ENCODE measurements at regions not wholly inside any gene's neighbourhood (a gene's known extent, or its start where the extent isn't known, plus 50 kb on each side); places are given as distances from the start of the nearest gene placed in this dataset.
"Not testable (repeated sequence)": the region's sequence is repeated elsewhere in the genome, so short reads cannot be mapped to it uniquely, and the experiment has no call there.

DNA sequence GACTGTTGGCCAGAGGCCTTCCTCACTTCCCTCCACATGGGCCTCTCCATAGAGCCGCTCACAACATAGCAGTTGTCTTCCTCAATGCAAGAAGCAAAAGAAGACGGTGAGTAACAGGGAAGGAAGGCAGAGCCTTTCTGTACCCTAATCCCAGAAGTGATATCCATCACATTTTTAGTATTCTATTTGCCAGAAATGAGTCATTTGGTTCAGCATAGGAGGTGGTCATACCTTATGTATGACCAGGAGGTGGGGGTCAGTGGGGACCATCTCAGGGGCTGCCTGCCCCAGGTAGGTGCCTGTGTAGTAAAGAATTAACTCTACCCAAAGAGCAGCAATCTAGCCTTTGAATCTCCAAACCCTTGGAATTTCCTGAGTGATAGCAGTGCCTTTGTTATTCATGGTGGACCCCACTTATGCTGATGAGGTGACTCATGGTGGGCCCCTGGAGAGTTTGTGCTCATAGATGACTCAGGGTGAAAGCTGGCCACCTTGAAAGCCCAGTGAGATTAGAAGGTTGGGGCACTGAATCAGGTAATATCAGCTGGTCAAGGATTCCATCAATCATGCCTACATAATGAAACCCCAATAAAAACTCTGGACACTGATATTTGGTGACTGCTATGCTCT lies 323.9 kb upstream of the IGF1R start:
- no peak for ATAC-seq (replicated peaks)
- no peak overlapping the region for H3K4me3 Mint-ChIP-seq
- no peak overlapping the region for H3K27ac Mint-ChIP-seq
- H3K4me1 Mint-ChIP-seq (ENCODE audit: low read depth in 2 of 2) = no peaks in the 10 kb centered on the region
- H3K27me3 Mint-ChIP-seq = no peaks in the 10 kb centered on the region
- H3K9me3 Mint-ChIP-seq = no peaks in the 10 kb centered on the region
- H3K36me3 Mint-ChIP-seq (ENCODE audit: insufficient read depth) = no peaks in the 10 kb centered on the region
- no peak for DNase-seq

DNA sequence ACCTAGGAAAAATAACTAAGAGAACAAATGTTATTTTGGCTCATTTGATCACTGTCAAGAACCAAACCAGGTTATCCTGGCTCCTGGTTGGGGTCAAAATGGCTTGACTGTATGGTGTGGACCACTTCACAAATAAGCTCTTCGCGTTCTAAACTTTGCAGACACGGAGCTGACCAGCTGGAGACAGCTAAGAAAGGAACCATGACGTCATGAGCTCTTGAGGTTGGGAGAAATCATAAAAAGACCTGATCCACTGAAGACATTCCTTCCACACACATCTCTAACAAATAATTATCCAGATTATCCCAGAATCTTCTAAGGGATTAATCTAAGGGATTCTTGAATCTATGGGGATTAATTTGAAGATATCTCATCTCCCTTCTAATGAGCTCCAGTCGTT lies 321.5 kb upstream of the IGF1R start:
- Mint-ChIP-seq H3K4me1 (ENCODE audit: low read depth in 2 of 2) (no peaks in the 10 kb centered on the region), H3K27me3 (peaks cover 0 to 6% of the 10 kb centered on the region in 2 donors), H3K36me3 (ENCODE audit: insufficient read depth) (no peaks in the 10 kb centered on the region), H3K27ac (no peak overlapping the region), H3K9me3 (no peaks in the 10 kb centered on the region), H3K4me3 (no peak overlapping the region)
- DNase-seq (no peak), ATAC-seq (replicated peaks) (no peak)

DNA sequence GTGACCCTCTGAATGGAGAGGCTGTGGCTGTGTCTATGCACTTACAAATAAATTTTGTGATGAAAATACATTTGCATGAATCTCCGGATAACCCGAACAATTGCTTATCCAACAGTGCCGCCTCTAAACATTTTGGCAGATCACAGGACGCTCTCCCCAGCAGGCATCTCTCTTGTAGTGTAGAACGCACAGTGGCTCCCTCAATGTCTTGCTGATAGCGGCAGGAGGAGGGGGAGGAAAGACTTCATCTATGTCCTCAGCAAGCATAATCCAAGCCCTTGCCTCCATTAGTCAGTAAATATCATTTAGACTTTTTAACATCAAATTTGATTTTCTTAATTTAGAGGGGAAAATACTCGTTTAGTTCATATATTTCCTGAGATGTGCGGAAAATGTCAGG lies 318.1 kb upstream of the IGF1R start:
- Mint-ChIP-seq H3K27ac (no peak overlapping the region), H3K4me1 (ENCODE audit: low read depth in 2 of 2) (no peaks in the 10 kb centered on the region), H3K9me3 (peaks cover 5 to 8% of the 10 kb centered on the region in 2 donors), H3K27me3 (peaks cover 4 to 16% of the 10 kb centered on the region in 2 donors), H3K36me3 (ENCODE audit: insufficient read depth) (no peaks in the 10 kb centered on the region), H3K4me3 (no peak overlapping the region)
- DNase-seq (no peak), ATAC-seq (replicated peaks) (no peak)

DNA sequence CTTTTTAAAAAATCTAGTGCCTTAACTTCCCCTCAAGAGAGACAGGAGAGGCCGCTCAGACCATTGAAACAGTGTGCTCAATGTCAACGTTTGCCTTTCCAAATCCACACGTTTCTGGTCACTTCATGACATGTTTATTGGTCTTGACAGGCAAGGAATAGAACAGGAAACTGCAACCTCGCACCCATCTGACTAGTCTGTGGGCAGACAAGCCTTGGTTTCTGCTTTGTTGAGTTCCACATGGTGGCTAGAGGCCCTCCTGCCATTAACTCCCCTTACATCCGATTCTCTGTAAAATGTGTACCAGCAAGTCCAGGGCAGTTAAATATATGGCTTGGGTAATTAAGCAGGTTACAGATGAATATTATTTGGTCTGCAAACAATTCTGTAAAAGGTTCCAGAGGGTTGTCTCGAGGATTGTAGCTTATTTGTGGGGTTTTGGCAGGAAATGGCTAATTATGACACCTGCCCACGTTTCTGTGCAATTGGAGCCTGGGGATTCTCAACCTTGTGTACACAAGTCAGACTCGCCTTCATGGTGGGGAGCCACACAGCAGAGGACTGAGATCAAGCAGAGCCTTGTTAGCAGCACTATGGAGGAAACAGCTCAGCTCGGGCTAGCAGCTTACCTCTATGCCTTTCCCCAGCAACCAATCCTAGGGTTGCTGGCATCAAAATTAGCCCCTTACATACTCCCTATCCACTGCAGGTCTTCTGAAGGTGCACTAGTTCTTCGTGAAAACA lies 317.5 kb upstream of the IGF1R start:
- peaks cover 7 to 8% of the 10 kb centered on the region in 2 donors for H3K9me3 Mint-ChIP-seq
- DNase-seq = no peak
- H3K4me3 Mint-ChIP-seq = no peak overlapping the region
- H3K4me1 Mint-ChIP-seq (ENCODE audit: low read depth in 2 of 2) = no peaks in the 10 kb centered on the region
- H3K36me3 Mint-ChIP-seq (ENCODE audit: insufficient read depth) = no peaks in the 10 kb centered on the region
- no peak for ATAC-seq (replicated peaks)
- H3K27ac Mint-ChIP-seq = no peak overlapping the region
- H3K27me3 Mint-ChIP-seq = peaks cover 4 to 16% of the 10 kb centered on the region in 2 donors

DNA sequence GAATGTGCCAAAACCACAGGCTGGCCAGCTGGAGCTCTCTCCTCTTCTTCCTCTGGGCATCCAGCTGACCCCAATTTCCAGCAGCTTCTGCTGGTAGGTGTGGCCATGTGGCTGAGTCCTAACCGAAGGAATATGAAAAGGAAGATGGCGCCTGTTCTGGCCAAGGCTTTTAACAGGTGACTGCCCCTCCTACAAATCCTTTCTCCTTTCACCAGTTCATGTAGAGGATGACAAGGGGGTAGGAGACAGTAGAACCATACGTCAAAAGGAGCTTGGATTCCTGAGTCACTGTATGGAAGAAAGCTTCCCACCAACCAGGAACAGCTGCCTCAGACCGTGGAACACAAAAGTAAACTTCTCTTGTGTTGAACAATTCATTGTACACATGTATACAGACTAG lies 316.7 kb upstream of the IGF1R start:
- Mint-ChIP-seq H3K27me3 (peaks cover 4 to 16% of the 10 kb centered on the region in 2 donors), H3K9me3 (peaks cover 7 to 8% of the 10 kb centered on the region in 2 donors), H3K27ac (no peak overlapping the region), H3K4me3 (no peak overlapping the region), H3K36me3 (ENCODE audit: insufficient read depth) (no peaks in the 10 kb centered on the region), H3K4me1 (ENCODE audit: low read depth in 2 of 2) (no peaks in the 10 kb centered on the region)
- ATAC-seq (replicated peaks) (no peak), DNase-seq (no peak)

DNA sequence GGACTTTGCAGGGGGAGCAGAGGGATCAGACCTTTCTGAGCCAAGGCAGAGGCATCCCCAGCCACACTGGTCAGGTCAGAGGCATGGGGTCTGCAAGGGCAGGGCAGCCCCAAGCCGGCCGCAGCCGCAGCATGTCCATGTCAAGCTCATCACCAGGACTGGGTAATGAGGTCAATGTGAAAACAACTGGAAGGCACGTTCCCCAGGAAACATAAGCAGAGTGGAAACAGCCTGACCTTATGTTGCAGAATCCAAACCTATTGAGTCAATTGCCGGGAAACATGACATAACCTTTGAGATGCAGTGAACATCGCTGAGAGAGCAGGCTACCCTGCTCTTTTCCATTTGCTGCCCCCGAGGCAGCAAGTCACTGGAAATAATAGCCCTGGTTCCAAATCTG lies 315.1 kb upstream of the IGF1R start:
- Mint-ChIP-seq H3K27me3 (peaks cover 4 to 16% of the 10 kb centered on the region in 2 donors), H3K4me3 (no peak overlapping the region), H3K9me3 (peaks cover 7 to 8% of the 10 kb centered on the region in 2 donors)

DNA sequence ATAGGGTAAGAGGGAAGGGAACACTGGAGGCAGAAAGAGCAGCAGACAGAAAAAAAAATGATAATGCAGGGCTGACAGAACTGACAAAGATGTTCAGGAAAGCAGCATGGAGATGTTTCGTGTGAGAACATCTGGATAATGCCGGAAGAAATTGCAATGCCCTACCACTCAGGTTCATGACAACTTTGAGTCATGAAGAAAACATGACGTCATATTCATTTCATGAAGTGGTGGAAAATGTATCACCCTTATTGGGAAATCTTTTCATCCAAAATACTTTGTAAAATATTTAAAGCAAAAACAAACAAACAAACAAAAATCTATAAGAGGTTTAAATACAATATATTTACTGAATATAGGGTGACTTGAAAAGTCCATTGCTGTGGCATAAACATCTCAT lies 305.4 kb upstream of the IGF1R start:
- peaks cover 0 to 8% of the 10 kb centered on the region in 2 donors for H3K27me3 Mint-ChIP-seq
- no peak overlapping the region for H3K27ac Mint-ChIP-seq
- peaks cover 0 to 3% of the 10 kb centered on the region in 2 donors for H3K9me3 Mint-ChIP-seq
- H3K4me1 Mint-ChIP-seq (ENCODE audit: low read depth in 2 of 2) = no peaks in the 10 kb centered on the region
- H3K36me3 Mint-ChIP-seq (ENCODE audit: insufficient read depth) = no peaks in the 10 kb centered on the region
- ATAC-seq (replicated peaks) = no peak
- H3K4me3 Mint-ChIP-seq = no peak overlapping the region
- DNase-seq = no peak

More for the DNA sequence above, 315.1 kb upstream of the IGF1R start:
- H3K4me1 Mint-ChIP-seq (ENCODE audit: low read depth in 2 of 2) = no peaks in the 10 kb centered on the region
- DNase-seq (no peak), ATAC-seq (replicated peaks) (no peak)
- H3K27ac Mint-ChIP-seq = no peak overlapping the region
- no peaks in the 10 kb centered on the region for H3K36me3 Mint-ChIP-seq (ENCODE audit: insufficient read depth)

DNA sequence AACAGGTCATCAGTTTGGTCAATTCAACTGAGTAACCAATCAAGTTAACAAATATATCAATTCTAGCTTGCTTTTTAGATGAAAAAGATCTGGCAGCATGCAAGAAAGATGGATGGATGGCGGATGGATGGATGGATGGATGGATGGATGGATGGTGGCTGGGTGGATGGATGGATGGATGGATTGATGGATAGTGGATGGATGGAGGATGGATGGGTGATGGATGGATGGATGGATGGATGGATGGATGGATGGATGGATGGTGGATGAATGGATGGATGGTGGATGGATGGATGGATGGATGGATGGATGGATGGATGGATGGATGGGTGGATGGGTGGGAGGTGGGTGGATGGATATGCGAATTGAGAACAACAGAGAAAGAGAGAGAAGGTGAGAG lies 303.7 kb upstream of the IGF1R start:
- no peak overlapping the region for H3K27ac Mint-ChIP-seq
- H3K9me3 Mint-ChIP-seq = peaks cover 0 to 1% of the 10 kb centered on the region in 2 donors
- ATAC-seq (replicated peaks) = no peak
- peaks cover 0 to 13% of the 10 kb centered on the region in 2 donors for H3K27me3 Mint-ChIP-seq
- DNase-seq = no peak
- no peaks in the 10 kb centered on the region for H3K36me3 Mint-ChIP-seq (ENCODE audit: insufficient read depth)
- no peaks in the 10 kb centered on the region for H3K4me1 Mint-ChIP-seq (ENCODE audit: low read depth in 2 of 2)
- H3K4me3 Mint-ChIP-seq = no peak overlapping the region

DNA sequence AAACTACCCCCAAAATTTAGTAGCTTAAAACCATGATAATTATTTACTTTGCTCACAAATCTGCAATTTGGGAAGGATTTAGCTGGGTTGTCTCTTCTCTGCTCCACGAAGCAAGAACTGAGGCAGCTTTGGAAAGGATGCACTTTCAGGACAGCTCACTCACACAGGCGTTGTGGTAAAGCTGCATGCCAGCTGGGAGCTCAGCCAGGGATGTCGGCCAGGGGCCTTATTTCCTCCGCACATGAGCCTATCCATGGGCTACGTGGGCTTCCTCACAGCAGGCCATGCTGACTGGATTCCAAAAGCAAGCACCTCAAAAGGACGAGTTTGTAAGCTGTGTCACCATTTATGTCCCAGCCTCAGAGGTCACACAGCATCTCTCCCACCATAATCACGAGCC lies 301.3 kb upstream of the IGF1R start:
- Mint-ChIP-seq H3K9me3 (peaks cover 0 to 1% of the 10 kb centered on the region in 2 donors), H3K27me3 (peaks cover 0 to 13% of the 10 kb centered on the region in 2 donors), H3K27ac (no peak overlapping the region), H3K4me3 (no peak overlapping the region), H3K4me1 (ENCODE audit: low read depth in 2 of 2) (no peaks in the 10 kb centered on the region), H3K36me3 (ENCODE audit: insufficient read depth) (no peaks in the 10 kb centered on the region)
- no peak for DNase-seq
- no peak for ATAC-seq (replicated peaks)

DNA sequence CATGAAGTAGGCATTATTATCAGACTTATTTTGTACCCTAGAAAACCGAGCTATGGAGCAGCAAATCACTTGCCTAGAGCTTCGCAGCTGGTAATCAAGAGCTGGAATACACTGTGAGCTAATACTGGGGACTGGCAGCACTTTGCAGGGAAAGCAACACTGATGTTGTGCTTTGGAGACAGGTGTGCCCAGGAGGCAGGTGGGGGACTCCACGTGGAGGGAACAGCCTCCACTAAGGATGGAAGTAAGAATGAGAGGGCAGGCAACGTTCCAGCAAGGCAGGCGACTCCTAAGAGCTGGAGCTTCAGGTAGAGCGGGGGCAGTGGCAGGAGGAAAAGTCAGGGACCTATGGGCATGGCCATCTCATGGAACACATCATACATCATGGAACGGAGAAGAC lies 300.5 kb upstream of the IGF1R start:
- peaks cover 0 to 1% of the 10 kb centered on the region in 2 donors for H3K9me3 Mint-ChIP-seq
- no peak overlapping the region for H3K4me3 Mint-ChIP-seq
- ATAC-seq (replicated peaks) (no peak), DNase-seq (no peak)
- H3K27ac Mint-ChIP-seq = no peak overlapping the region
- peaks cover 0 to 13% of the 10 kb centered on the region in 2 donors for H3K27me3 Mint-ChIP-seq
- no peaks in the 10 kb centered on the region for H3K36me3 Mint-ChIP-seq (ENCODE audit: insufficient read depth)
- no peaks in the 10 kb centered on the region for H3K4me1 Mint-ChIP-seq (ENCODE audit: low read depth in 2 of 2)

DNA sequence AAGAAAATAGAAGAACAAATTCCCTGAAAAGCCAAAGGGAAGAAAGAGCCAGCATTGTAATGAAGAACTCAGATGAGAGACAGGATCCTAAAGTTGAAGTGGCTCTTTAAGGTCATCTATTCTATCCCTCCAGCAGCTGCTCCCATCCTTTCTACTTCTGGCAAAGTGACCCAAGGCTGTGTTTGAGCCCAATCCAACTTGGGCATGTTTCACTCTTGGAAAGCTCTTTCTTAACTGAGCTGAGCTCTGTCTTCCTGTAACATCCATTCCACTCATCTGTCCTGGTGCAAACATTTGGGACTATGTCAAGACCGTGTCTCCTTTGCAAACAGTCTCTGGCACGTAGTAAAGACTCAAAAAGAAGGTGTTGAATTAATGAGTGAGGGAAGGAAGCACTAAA lies 298.1 kb upstream of the IGF1R start:
- Mint-ChIP-seq H3K27me3 (peaks cover 0 to 21% of the 10 kb centered on the region in 2 donors), H3K4me1 (ENCODE audit: low read depth in 2 of 2) (no peaks in the 10 kb centered on the region), H3K4me3 (no peak overlapping the region), H3K27ac (no peak overlapping the region), H3K36me3 (ENCODE audit: insufficient read depth) (no peaks in the 10 kb centered on the region), H3K9me3 (peaks cover 0 to 1% of the 10 kb centered on the region in 2 donors)
- DNase-seq (no peak), ATAC-seq (replicated peaks) (no peak)

DNA sequence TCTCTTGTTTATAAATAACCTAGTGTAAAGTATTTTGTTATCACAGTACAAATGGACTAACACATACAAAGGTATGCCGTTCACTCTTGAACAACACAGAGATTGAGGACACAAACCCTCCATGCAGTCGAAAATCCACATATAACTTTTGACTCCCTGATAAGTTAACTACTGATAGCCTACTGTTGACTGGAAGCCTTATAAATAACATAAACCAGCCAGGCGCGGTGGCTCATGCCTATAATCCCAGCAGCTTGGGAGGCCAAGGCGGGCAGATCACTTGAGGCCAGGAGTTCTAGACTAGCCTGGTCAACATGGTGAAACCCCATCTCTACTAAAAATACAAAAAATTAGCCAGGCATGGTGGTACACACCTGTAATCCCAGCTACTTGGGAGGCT lies 290.1 kb upstream of the IGF1R start:
- H3K27me3 Mint-ChIP-seq; DNase-seq; H3K4me3 Mint-ChIP-seq; H3K4me1 Mint-ChIP-seq (ENCODE audit: low read depth in 2 of 2); ATAC-seq (replicated peaks); H3K9me3 Mint-ChIP-seq; H3K36me3 Mint-ChIP-seq (ENCODE audit: insufficient read depth); H3K27ac Mint-ChIP-seq: not testable (repeated sequence)

DNA sequence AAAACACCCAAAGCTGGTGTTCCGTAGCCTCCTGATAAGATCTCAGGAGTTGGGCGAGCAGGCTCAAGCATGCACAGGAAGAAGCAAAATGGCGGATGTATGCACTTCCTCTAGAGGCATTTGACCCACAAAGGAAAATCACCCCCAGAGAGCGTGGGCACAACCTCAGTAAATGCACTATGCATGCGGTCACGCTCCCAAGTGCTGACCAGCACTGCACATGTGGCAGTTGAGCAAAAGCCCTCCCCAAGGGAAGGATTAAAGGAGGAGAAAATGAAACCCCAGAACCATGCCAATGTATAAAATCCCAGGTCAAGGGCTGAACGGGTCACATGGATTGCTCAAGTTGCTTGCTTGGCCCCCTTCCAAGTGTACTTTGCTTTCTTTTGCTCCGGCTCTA lies 289.4 kb upstream of the IGF1R start:
- ATAC-seq (replicated peaks) = no peak
- DNase-seq = no peak
- Mint-ChIP-seq H3K4me3 (no peak overlapping the region), H3K27ac (no peak overlapping the region), H3K27me3 (peaks cover 0 to 1% of the 10 kb centered on the region in 2 donors), H3K9me3 (peaks cover 0 to 4% of the 10 kb centered on the region in 2 donors), H3K36me3 (ENCODE audit: insufficient read depth) (no peaks in the 10 kb centered on the region), H3K4me1 (ENCODE audit: low read depth in 2 of 2) (no peaks in the 10 kb centered on the region)

DNA sequence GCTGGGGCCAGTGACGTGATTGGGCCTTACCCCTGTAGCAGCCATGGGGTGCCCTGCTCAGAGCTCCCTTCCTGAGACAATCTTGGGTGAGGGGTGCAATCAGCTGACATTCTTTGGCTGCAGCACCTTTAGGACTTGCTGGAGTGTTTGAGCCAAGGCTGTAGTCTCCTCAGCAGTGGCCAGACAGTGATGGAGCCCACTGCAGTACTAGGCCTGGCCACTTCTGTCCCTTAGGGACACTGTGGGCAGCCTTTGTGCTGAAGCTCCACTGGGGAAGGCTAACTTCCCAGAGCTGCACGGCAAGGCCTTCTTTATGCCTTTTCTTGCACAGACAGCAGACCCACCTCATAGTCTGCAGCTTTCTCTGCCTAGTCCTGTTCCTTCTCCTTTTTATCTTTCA lies 284.9 kb upstream of the IGF1R start:
- no peak overlapping the region for H3K4me3 Mint-ChIP-seq
- no peak overlapping the region for H3K27ac Mint-ChIP-seq
- ATAC-seq (replicated peaks) = no peak
- H3K36me3 Mint-ChIP-seq (ENCODE audit: insufficient read depth) = no peaks in the 10 kb centered on the region
- peaks cover 0 to 3% of the 10 kb centered on the region in 2 donors for H3K9me3 Mint-ChIP-seq
- no peak for DNase-seq
- H3K27me3 Mint-ChIP-seq = no peaks in the 10 kb centered on the region
- no peaks in the 10 kb centered on the region for H3K4me1 Mint-ChIP-seq (ENCODE audit: low read depth in 2 of 2)
